CD8-positive, alpha-beta memory T cell (primary cell): ENCODE measurements at regions not wholly inside any gene's neighbourhood (a gene's known extent, or its start where the extent isn't known, plus 50 kb on each side); places are given as distances from the start of the nearest gene placed in this dataset.

Experiments used
- CTCF ChIA-PET: fragments of 350-600 bp; sonication (Branson Sonifier 250); formaldehyde crosslinking; loops from one replicate; lab custom pipeline; 2021; ENCODE audit warnings: antibody characterized with exemption; lab: Charles Lee
- POLR2A ChIA-PET: fragments of 350-600 bp; sonication (Branson Sonifier 250); formaldehyde crosslinking; loops from one replicate; lab custom pipeline; 2021; ENCODE audit warnings: antibody characterized with exemption; lab: Charles Lee
- DNase-seq, 5 donors: peaks; one replicate each; pipeline versions ENCODE4 v3.0.0 to v3.0.0-alpha.2; 2020 to 2022; ENCODE audit warnings: mixed read lengths in 1 of 5
- H3K27ac ChIP-seq: one replicate; pipeline ENCODE4 v1.7.0; 2013; ENCODE audit warnings: low read depth, mild to moderate bottlenecking, low read length, moderate library complexity
- H3K27me3 ChIP-seq: 2 replicates; pipeline ENCODE4 v1.7.0; 2013; ENCODE audit warnings: low read length, mild to moderate bottlenecking; ENCODE audit not compliant: insufficient read depth, poor library complexity, severe bottlenecking
- H3K36me3 ChIP-seq: 2 replicates; pipeline ENCODE4 v1.7.0; 2013; ENCODE audit warnings: mild to moderate bottlenecking, low read length, moderate library complexity; ENCODE audit not compliant: insufficient read depth
- H3K4me1 ChIP-seq: 2 replicates; pipeline ENCODE4 v1.7.0; 2013; ENCODE audit warnings: mild to moderate bottlenecking, low read length, moderate library complexity; ENCODE audit not compliant: insufficient read depth
- H3K4me3 ChIP-seq: 2 replicates; pipeline ENCODE4 v1.7.0; 2013; ENCODE audit warnings: mild to moderate bottlenecking, low read length
- H3K9me3 ChIP-seq: 2 replicates; pipeline ENCODE4 v1.7.0; 2013; ENCODE audit warnings: mild to moderate bottlenecking, low read length
- H3K27ac Mint-ChIP-seq, 8 donors: one replicate each; pipeline ENCODE4 v1.8.0; 2020 to 2021; ENCODE audit warnings: mixed read lengths in 8 of 8, mild to moderate bottlenecking in 6 of 8, inconsistent platforms in 3 of 8, moderate library complexity in 3 of 8
- H3K27me3 Mint-ChIP-seq, 2 donors: one replicate each; pipeline ENCODE4 v1.8.0; 2020 to 2021; ENCODE audit warnings: mixed read lengths in 2 of 2, mild to moderate bottlenecking in 1 of 2, moderate library complexity in 1 of 2
- H3K36me3 Mint-ChIP-seq, 3 donors: one replicate each; pipeline ENCODE4 v1.8.0; 2020 to 2021; ENCODE audit warnings: mixed read lengths in 3 of 3, inconsistent platforms in 1 of 3, mild to moderate bottlenecking in 1 of 3
- H3K4me1 Mint-ChIP-seq, 3 donors: one replicate each; pipeline ENCODE4 v1.8.0; 2020 to 2021; ENCODE audit warnings: mixed read lengths in 3 of 3, inconsistent platforms in 1 of 3, mild to moderate bottlenecking in 1 of 3
- H3K4me3 Mint-ChIP-seq, 7 donors: one replicate each; pipeline ENCODE4 v1.8.0; 2020 to 2021; ENCODE audit warnings: mixed read lengths in 7 of 7, mild to moderate bottlenecking in 6 of 7, moderate library complexity in 4 of 7, inconsistent platforms in 2 of 7
- H3K9me3 Mint-ChIP-seq, 5 donors: one replicate each; pipeline ENCODE4 v1.8.0; 2020 to 2022; ENCODE audit warnings: mixed read lengths in 5 of 5, mild to moderate bottlenecking in 3 of 5, moderate library complexity in 2 of 5, inconsistent platforms in 1 of 5

DNA sequence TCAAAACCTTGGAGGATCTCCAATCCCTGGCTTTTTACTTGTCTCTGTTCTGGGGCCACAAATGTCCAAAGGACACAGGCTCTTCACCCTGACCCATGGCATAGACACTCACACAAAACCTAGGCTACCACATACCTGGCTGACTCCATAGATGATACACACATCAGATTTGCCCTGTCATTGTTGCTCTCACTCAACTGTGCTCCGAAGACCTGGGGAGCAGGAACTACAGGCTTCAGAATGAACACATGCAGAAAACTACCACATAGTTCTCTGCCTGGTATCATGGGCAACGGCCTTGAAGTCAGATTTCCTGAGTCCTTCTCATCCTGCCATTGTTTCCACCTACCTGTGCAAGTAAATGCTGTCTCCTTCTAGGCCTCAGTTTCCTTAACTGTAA lies 226.2 kb downstream of the KIF4B start:
- ChIA-PET POLR2A (no interaction called here), CTCF (no interaction called here)
- DNase-seq, result no peak
- Mint-ChIP-seq H3K4me1 (no peaks in the 10 kb centered on the region), H3K4me3 (no peak overlapping the region), H3K27ac (no peak overlapping the region), H3K27me3 (peaks cover 0 to 2% of the 10 kb centered on the region in 2 donors), H3K36me3 (no peaks in the 10 kb centered on the region), H3K9me3 (peaks cover 8 to 15% (median 13%) of the 10 kb centered on the region in 5 donors)
- Histone ChIP-seq H3K36me3 (no peaks in the 10 kb centered on the region), H3K4me3 (no peak overlapping the region), H3K9me3 (no peaks in the 10 kb centered on the region), H3K27me3 (no peaks in the 10 kb centered on the region), H3K27ac (no peak overlapping the region), H3K4me1 (no peaks in the 10 kb centered on the region)

DNA sequence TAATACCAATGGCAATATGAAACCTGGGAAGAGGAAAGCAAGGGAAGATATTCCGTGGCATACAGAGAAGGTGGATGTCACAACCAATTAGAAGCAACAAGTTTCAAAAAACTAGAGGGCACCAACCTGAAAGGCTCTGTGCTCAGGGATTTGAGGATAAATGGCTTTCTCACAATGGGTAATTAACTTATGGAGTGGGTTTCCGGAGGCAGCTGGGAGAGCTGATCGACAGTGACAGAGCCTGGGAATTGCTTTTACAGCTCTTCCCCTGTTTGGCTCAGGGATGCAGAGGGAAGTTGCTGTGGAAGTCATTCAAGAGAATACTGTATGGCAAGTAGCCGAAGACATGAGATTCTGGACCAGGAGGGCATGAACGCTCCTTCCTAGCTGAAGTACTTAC lies 237.0 kb downstream of the KIF4B start:
- H3K4me3 Mint-ChIP-seq, result no peak overlapping the region
- H3K9me3 ChIP-seq, result no peaks in the 10 kb centered on the region

GRCh38 chr5:155252025-155252424 lies 238.5 kb downstream of the KIF4B start:
- Mint-ChIP-seq H3K4me3 (no peak overlapping the region), H3K4me1 (no peaks in the 10 kb centered on the region), H3K27ac (no peak overlapping the region), H3K9me3 (peaks cover 0 to 4% (median 2%) of the 10 kb centered on the region in 5 donors), H3K36me3 (no peaks in the 10 kb centered on the region), H3K27me3 (peaks cover 0 to 3% of the 10 kb centered on the region in 2 donors)
- no peaks in the 10 kb centered on the region for H3K27me3 ChIP-seq
- no peak overlapping the region for H3K27ac ChIP-seq
- no peak for DNase-seq
- ChIA-PET POLR2A (no interaction called here), CTCF (no interaction called here)
- no peaks in the 10 kb centered on the region for H3K36me3 ChIP-seq
- H3K9me3 ChIP-seq, result no peaks in the 10 kb centered on the region
- no peak overlapping the region for H3K4me3 ChIP-seq
- no peaks in the 10 kb centered on the region for H3K4me1 ChIP-seq

More for the DNA sequence above, 237.0 kb downstream of the KIF4B start:
- no peak for DNase-seq
- Histone ChIP-seq H3K27ac (no peak overlapping the region), H3K4me3 (no peak overlapping the region), H3K4me1 (no peaks in the 10 kb centered on the region), H3K27me3 (no peaks in the 10 kb centered on the region), H3K36me3 (no peaks in the 10 kb centered on the region)
- ChIA-PET CTCF (no interaction called here), POLR2A (no interaction called here)
- peaks cover 3% of the 10 kb centered on the region in 2 donors for H3K27me3 Mint-ChIP-seq
- no peaks in the 10 kb centered on the region for H3K36me3 Mint-ChIP-seq
- H3K27ac Mint-ChIP-seq, result no peak overlapping the region
- H3K9me3 Mint-ChIP-seq, result peaks cover 0 to 4% (median 3%) of the 10 kb centered on the region in 5 donors
- H3K4me1 Mint-ChIP-seq, result no peaks in the 10 kb centered on the region

DNA sequence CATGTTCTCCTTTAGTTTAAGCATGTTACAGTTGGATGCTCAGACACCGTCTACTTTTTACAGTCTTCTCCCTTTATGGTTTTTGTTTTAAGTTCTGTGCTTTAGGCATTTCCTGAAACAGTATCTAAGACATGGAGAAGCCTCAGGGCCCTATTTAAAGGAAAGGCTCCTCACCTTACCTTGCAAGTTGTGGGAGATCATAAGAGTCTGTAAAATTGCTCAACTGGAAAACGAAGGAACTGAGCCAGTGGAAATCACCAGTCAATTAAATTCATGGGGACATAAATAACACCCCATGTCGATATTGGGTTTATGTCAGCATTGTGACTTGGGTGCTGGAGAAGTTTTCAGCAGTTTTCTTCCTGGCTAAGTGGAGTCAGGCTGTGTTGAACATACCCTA lies 239.2 kb downstream of the KIF4B start:
- Mint-ChIP-seq H3K9me3 (peaks cover 0 to 4% (median 2%) of the 10 kb centered on the region in 5 donors), H3K27me3 (peaks cover 0 to 3% of the 10 kb centered on the region in 2 donors), H3K36me3 (no peaks in the 10 kb centered on the region), H3K27ac (no peak overlapping the region), H3K4me3 (no peak overlapping the region), H3K4me1 (no peaks in the 10 kb centered on the region)
- ChIA-PET CTCF (no interaction called here), POLR2A (no interaction called here)
- Histone ChIP-seq H3K27ac (no peak overlapping the region), H3K27me3 (no peaks in the 10 kb centered on the region), H3K4me1 (no peaks in the 10 kb centered on the region), H3K36me3 (no peaks in the 10 kb centered on the region), H3K9me3 (no peaks in the 10 kb centered on the region), H3K4me3 (no peak overlapping the region)
- DNase-seq, result no peak

GRCh38 chr5:155254399-155254798 lies 240.8 kb downstream of the KIF4B start:
- Histone ChIP-seq H3K9me3 (no peaks in the 10 kb centered on the region), H3K36me3 (no peaks in the 10 kb centered on the region), H3K27ac (no peak overlapping the region), H3K27me3 (no peaks in the 10 kb centered on the region), H3K4me1 (no peaks in the 10 kb centered on the region), H3K4me3 (no peak overlapping the region)
- Mint-ChIP-seq H3K27me3 (peaks cover 0 to 3% of the 10 kb centered on the region in 2 donors), H3K4me3 (no peak overlapping the region), H3K4me1 (no peaks in the 10 kb centered on the region), H3K36me3 (no peaks in the 10 kb centered on the region), H3K9me3 (peaks cover 0 to 2% (median 2%) of the 10 kb centered on the region in 5 donors), H3K27ac (no peak overlapping the region)
- ChIA-PET POLR2A (no interaction called here), CTCF (no interaction called here)
- DNase-seq, result no peak

DNA sequence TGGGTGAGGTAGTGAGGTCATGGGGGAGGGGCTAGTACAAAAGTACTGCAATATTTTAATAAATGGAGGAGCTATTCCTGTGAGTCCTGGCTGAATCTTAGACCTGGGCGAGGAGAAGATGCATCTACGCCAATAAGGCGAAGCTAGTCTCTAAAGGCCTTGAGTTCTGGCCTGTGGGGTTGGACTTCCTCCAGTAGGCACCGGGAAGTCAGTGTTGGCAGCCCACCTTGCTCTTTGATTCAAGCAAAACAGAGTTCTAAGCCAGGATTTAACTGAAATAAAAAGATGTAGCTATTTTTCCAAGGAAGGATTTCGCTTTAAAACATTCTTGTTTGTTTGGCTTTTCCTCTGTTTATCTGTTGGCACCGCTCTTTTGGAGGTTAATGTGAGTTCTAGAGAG lies 244.6 kb downstream of the KIF4B start:
- H3K4me1 Mint-ChIP-seq, result no peaks in the 10 kb centered on the region
- CTCF ChIA-PET, result no interaction called here
- H3K4me3 ChIP-seq, result no peak overlapping the region
- H3K4me1 ChIP-seq, result no peaks in the 10 kb centered on the region
- no peaks in the 10 kb centered on the region for H3K27me3 Mint-ChIP-seq
- no peaks in the 10 kb centered on the region for H3K27me3 ChIP-seq
- peaks cover 0 to 2% (median 2%) of the 10 kb centered on the region in 5 donors for H3K9me3 Mint-ChIP-seq
- H3K27ac ChIP-seq, result no peak overlapping the region
- H3K4me3 Mint-ChIP-seq, result no peak overlapping the region
- no peaks in the 10 kb centered on the region for H3K9me3 ChIP-seq
- POLR2A ChIA-PET, result no interaction called here
- H3K36me3 ChIP-seq, result no peaks in the 10 kb centered on the region
- H3K36me3 Mint-ChIP-seq, result no peaks in the 10 kb centered on the region
- no peak overlapping the region for H3K27ac Mint-ChIP-seq
- DNase-seq, result no peak

DNA sequence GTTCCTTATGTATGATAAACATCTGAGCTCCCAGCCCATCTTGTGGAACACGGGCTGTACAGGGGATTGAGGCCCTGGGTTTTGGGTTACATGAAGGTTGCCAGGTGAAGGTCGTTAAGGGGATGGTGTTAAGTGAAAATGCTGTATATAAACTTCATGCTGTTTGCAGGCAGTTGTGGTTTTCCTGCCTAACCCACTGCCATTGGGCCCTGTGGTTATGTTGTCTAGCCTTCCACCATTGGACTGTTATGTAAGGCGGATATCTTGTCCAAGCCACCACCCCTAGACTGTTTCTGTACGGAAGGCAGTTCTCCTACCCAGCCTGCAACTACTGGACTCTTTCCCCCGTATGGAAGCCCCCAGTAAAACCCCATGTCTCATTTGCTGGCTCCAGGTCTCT lies 246.1 kb downstream of the KIF4B start:
- Mint-ChIP-seq H3K27ac (no peak overlapping the region), H3K4me1 (no peaks in the 10 kb centered on the region), H3K4me3 (no peak overlapping the region), H3K36me3 (no peaks in the 10 kb centered on the region), H3K9me3 (peaks cover 0 to 2% (median 2%) of the 10 kb centered on the region in 5 donors), H3K27me3 (no peaks in the 10 kb centered on the region)
- ChIA-PET POLR2A (no interaction called here), CTCF (no interaction called here)
- Histone ChIP-seq H3K27me3 (no peaks in the 10 kb centered on the region), H3K27ac (no peak overlapping the region), H3K9me3 (no peaks in the 10 kb centered on the region), H3K4me3 (no peak overlapping the region), H3K4me1 (no peaks in the 10 kb centered on the region), H3K36me3 (no peaks in the 10 kb centered on the region)
- DNase-seq, result no peak

GRCh38 chr5:155260798-155261197 lies 247.2 kb downstream of the KIF4B start:
- Mint-ChIP-seq H3K27ac (no peak overlapping the region), H3K4me1 (no peaks in the 10 kb centered on the region), H3K9me3 (peaks cover 0 to 2% (median 2%) of the 10 kb centered on the region in 5 donors), H3K4me3 (no peak overlapping the region), H3K27me3 (no peaks in the 10 kb centered on the region), H3K36me3 (no peaks in the 10 kb centered on the region)
- DNase-seq, result no peak
- Histone ChIP-seq H3K9me3 (no peaks in the 10 kb centered on the region), H3K27ac (no peak overlapping the region), H3K4me1 (no peaks in the 10 kb centered on the region), H3K4me3 (no peak overlapping the region), H3K27me3 (no peaks in the 10 kb centered on the region), H3K36me3 (no peaks in the 10 kb centered on the region)
- ChIA-PET CTCF (no interaction called here), POLR2A (no interaction called here)

DNA sequence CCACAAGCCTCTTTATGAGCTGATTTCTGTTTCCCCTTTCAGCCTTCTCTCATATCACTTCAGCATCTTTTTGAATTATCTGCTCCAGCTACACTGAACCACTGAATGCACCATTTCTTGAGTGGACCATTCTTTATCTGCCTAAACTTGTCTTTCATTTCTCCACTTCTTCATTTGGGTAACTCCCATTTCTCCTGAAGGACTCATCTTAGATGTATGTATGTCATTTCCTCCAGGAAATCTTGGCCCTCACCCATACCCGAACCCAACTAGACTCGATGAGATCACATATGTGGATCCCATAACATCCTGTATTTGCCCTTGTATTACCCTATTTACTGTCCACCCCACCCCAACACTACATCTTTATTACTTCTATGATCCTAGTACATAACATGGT lies 249.8 kb downstream of the KIF4B start:
- CTCF ChIA-PET, result no interaction called here
- no peaks in the 10 kb centered on the region for H3K36me3 Mint-ChIP-seq
- H3K9me3 Mint-ChIP-seq, result peaks cover 0 to 2% (median 0%) of the 10 kb centered on the region in 5 donors
- POLR2A ChIA-PET, result no interaction called here
- Histone ChIP-seq H3K4me3 (no peak overlapping the region), H3K27me3 (no peaks in the 10 kb centered on the region), H3K36me3 (no peaks in the 10 kb centered on the region), H3K4me1 (no peaks in the 10 kb centered on the region), H3K27ac (no peak overlapping the region), H3K9me3 (no peaks in the 10 kb centered on the region)
- H3K4me1 Mint-ChIP-seq, result no peaks in the 10 kb centered on the region
- no peak overlapping the region for H3K4me3 Mint-ChIP-seq
- no peak overlapping the region for H3K27ac Mint-ChIP-seq
- DNase-seq, result no peak
- H3K27me3 Mint-ChIP-seq, result no peaks in the 10 kb centered on the region
